HG03378 (cell line): ENCODE measurements at regions not wholly inside any gene's neighbourhood (a gene's known extent, or its start where the extent isn't known, plus 50 kb on each side); places are given as distances from the start of the nearest gene placed in this dataset.
"Not testable (repeated sequence)": the region's sequence is repeated elsewhere in the genome, so short reads cannot be mapped to it uniquely, and the experiment has no call there.

Experiments used
- ATAC-seq: cut with Tn5 transposase; IDR thresholded peaks from one replicate; pipeline ENCODE4 v1.9.1; 2021; ENCODE audit warnings: mild to moderate bottlenecking, moderate library complexity; ENCODE audit not compliant: unreplicated experiment

- no peak for ATAC-seq
Observed at GRCh38 chrX:137215467-137215866, 181.7 kb upstream of the GPR101 start.

- ATAC-seq, result no peak
Observed at GRCh38 chrX:137212078-137212632, 178.4 kb upstream of the GPR101 start.

GRCh38 chrX:137198040-137198439 is 164.2 kb upstream of the GPR101 start:
- no peak for ATAC-seq

- ATAC-seq, result no peak
Observed at GRCh38 chrX:137195991-137196390, 162.2 kb upstream of the GPR101 start.

GRCh38 chrX:137195296-137195695 is 161.5 kb upstream of the GPR101 start:
- no peak for ATAC-seq

- no peak for ATAC-seq
Observed at GRCh38 chrX:137194164-137194563, 160.4 kb upstream of the GPR101 start.

- ATAC-seq, result no peak
Observed at GRCh38 chrX:137187540-137187939, 153.7 kb upstream of the GPR101 start.

GRCh38 chrX:137178392-137178791 is 144.6 kb upstream of the GPR101 start:
- ATAC-seq, result no peak

- ATAC-seq, result no peak
Observed at GRCh38 chrX:137172317-137172948, 138.6 kb upstream of the GPR101 start.

GRCh38 chrX:137171626-137172025 is 137.8 kb upstream of the GPR101 start:
- no peak for ATAC-seq

- no peak for ATAC-seq
Observed at GRCh38 chrX:137166591-137166990, 132.8 kb upstream of the GPR101 start.

GRCh38 chrX:137164329-137164728 is 130.5 kb upstream of the GPR101 start:
- no peak for ATAC-seq

GRCh38 chrX:137151403-137151802 is 117.6 kb upstream of the GPR101 start:
- no peak for ATAC-seq

GRCh38 chrX:137143864-137144263 is 110.1 kb upstream of the GPR101 start:
- ATAC-seq, result no peak

- not testable (repeated sequence) for ATAC-seq
Observed at GRCh38 chrX:137122651-137123050, 88.9 kb upstream of the GPR101 start.

- ATAC-seq, result no peak
Observed at GRCh38 chrX:137119049-137119448, 85.3 kb upstream of the GPR101 start.

- ATAC-seq, result no peak
Observed at GRCh38 chrX:137118536-137118935, 84.7 kb upstream of the GPR101 start.

GRCh38 chrX:137118136-137118535 is 84.3 kb upstream of the GPR101 start:
- no peak for ATAC-seq

- ATAC-seq, result not testable (repeated sequence)
Observed at GRCh38 chrX:137107877-137108276, 74.1 kb upstream of the GPR101 start.

- no peak for ATAC-seq
Observed at GRCh38 chrX:137101273-137101990, 67.6 kb upstream of the GPR101 start.
